ENCODE measurements at regions not wholly inside any gene's neighbourhood (a gene's known extent, or its start where the extent isn't known, plus 50 kb on each side); places are given as distances from the start of the nearest gene placed in this dataset.

DNA sequence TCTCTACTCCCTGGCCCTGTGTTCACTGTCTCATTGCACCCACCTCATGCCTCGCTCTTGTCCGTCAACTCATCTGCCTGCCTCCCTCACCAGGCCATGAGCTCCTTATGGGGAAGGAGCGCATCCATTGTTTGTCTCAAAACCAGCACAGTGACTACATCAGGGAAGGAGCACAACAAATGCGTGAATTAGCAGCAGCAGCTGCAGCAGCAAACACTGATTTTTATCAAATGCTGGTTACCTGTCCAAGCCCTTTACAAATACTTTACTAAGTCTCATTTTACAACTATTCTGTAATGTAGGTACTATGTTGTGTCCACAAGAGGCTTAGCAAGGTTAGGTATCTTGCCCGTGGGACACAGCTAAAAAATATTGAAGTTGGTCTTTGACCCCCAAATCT is 85.9 kb upstream of the PLET1 start:
- TF ChIP-seq, protein P1, sequence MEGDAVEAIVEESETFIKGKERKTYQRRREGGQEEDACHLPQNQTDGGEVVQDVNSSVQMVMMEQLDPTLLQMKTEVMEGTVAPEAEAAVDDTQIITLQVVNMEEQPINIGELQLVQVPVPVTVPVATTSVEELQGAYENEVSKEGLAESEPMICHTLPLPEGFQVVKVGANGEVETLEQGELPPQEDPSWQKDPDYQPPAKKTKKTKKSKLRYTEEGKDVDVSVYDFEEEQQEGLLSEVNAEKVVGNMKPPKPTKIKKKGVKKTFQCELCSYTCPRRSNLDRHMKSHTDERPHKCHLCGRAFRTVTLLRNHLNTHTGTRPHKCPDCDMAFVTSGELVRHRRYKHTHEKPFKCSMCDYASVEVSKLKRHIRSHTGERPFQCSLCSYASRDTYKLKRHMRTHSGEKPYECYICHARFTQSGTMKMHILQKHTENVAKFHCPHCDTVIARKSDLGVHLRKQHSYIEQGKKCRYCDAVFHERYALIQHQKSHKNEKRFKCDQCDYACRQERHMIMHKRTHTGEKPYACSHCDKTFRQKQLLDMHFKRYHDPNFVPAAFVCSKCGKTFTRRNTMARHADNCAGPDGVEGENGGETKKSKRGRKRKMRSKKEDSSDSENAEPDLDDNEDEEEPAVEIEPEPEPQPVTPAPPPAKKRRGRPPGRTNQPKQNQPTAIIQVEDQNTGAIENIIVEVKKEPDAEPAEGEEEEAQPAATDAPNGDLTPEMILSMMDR (IDR thresholded peaks at IDR 0.05) = no peak
- no peak for TF ChIP-seq POLR2A (IDR thresholded peaks at IDR 0.05)

Measured in vagina (tissue), 2 donors.